ENCODE measurements at regions not wholly inside any gene's neighbourhood (a gene's known extent, or its start where the extent isn't known, plus 50 kb on each side); places are given as distances from the start of the nearest gene placed in this dataset.

- no peak for TF ChIP-seq CTCF (IDR thresholded peaks at IDR 0.05)
- TF ChIP-seq POLR2A (IDR thresholded peaks at IDR 0.05) = no peak
- intact Hi-C loops (cut with DNase I; ENCODE audit: low total_unique reads) = no loop called here
- 74 to 91% methylated on average over 1 of the region's 1 CpG for WGBS, 2 donors
- H3K4me3 ChIP-seq (ENCODE audit: low read depth, poor library complexity, severe bottlenecking) = no peak overlapping the region
- no peak for DNase-seq (ENCODE audit: low spot score in 2 of 2)
These were observed 302.9 kb upstream of the TBX3 start for GRCh38 chr12:114986849-114987248.

DNA sequence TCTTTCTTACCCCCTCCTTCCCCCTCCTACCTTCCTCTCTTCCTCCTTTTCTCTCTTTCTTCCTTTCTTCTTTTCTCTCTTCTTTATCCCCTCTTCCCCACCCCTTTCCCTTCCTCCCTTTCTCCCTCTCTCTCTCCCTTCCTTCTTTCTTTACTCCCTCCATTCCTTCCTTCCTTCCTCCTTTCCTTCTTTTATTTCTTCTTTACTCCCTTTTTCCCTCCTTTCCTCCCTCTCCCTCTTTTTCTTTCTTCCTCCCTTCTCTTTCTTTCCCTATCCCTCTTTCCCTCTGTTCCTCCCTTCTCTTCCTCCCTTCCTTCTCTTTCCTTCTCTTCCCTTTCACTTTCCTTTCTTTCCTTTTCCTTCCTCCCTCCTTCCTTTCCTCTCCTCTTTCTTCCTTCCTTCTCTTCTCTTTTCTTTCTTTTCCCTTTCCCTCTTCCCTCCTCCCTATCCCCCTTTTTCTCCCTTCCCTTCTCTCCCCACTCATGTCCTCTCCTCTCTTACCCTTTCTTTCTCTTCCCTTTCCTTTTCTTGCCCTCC lies 302.3 kb upstream of the TBX3 start:
- TF ChIP-seq POLR2A (IDR thresholded peaks at IDR 0.05) = no peak
- no peak for TF ChIP-seq CTCF (IDR thresholded peaks at IDR 0.05)
- no peak overlapping the region for H3K4me3 ChIP-seq (ENCODE audit: low read depth, poor library complexity, severe bottlenecking)
- intact Hi-C loops (cut with DNase I; ENCODE audit: low total_unique reads) = no loop called here
- no peak for DNase-seq (ENCODE audit: low spot score in 2 of 2)

GRCh38 chr12:114984634-114985061 lies 300.7 kb upstream of the TBX3 start:
- WGBS, 2 donors = 82 to 87% methylated on average over 2 of the region's 2 CpGs
- DNase-seq (ENCODE audit: low spot score in 2 of 2) = no peak

DNA sequence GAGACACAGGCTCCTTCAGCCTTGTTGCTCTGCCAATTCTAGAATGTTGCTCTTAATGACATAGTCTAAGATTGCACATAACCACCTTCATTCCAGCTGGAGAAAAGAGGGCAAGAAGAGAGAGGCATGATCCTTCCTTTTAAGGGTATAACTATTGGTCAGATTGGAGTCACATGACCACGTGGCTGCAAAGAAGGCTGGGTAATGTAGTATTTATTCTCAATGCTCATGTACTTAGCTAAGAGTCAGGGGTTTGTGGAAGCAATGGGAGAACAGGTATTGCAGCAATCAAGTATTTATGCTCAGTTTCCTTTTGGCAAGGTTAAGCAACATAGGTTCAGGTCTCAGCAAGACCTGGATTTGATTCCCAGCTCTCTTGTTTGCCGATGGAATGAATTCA lies 298.8 kb upstream of the TBX3 start:
- DNase-seq (ENCODE audit: low spot score in 2 of 2) = no peak
- intact Hi-C loops (cut with DNase I; ENCODE audit: low total_unique reads) = no loop called here
- 46 to 60% methylated on average over 2 of the region's 2 CpGs for WGBS, 2 donors
- no peak overlapping the region for H3K4me3 ChIP-seq (ENCODE audit: low read depth, poor library complexity, severe bottlenecking)
- TF ChIP-seq CTCF (IDR thresholded peaks at IDR 0.05) = no peak
- no peak for TF ChIP-seq POLR2A (IDR thresholded peaks at IDR 0.05)

More at GRCh38 chr12:114984634-114985061, 300.7 kb upstream of the TBX3 start:
- TF ChIP-seq POLR2A (IDR thresholded peaks at IDR 0.05) (no peak), CTCF (IDR thresholded peaks at IDR 0.05) (no peak)
- intact Hi-C loops (cut with DNase I; ENCODE audit: low total_unique reads) = no loop called here
- no peak overlapping the region for H3K4me3 ChIP-seq (ENCODE audit: low read depth, poor library complexity, severe bottlenecking)

- 63 to 72% methylated on average over 4 of the region's 4 CpGs for WGBS, 2 donors
- TF ChIP-seq CTCF (IDR thresholded peaks at IDR 0.05) (no peak), POLR2A (IDR thresholded peaks at IDR 0.05) (no peak)
- no peak for DNase-seq (ENCODE audit: low spot score in 2 of 2)
- H3K4me3 ChIP-seq (ENCODE audit: low read depth, poor library complexity, severe bottlenecking) = no peak overlapping the region
- intact Hi-C loops (cut with DNase I; ENCODE audit: low total_unique reads) = no loop called here
These were observed 297.1 kb upstream of the TBX3 start for GRCh38 chr12:114981036-114981435.

DNA sequence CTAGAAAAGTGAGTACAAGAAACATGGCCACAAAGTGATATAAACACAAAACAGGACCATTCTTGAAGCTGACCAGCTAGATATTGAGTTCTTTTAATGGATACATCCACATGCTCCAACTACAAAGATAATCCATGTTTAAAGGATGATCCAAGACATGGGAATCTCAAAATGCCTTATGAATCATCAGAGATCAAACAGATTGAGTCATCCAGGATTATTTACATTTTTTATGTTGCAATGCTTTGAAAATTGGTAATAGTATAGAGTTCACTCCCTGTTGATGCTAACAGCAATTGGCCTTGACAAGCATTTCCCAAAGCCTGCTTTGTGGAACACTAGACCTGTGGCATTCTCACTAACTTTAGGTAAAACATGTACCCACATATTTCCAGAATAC lies 293.0 kb upstream of the TBX3 start:
- no peak for DNase-seq (ENCODE audit: low spot score in 2 of 2)
- no peak for TF ChIP-seq POLR2A (IDR thresholded peaks at IDR 0.05)
- no peak for TF ChIP-seq CTCF (IDR thresholded peaks at IDR 0.05)
- no peak overlapping the region for H3K4me3 ChIP-seq (ENCODE audit: low read depth, poor library complexity, severe bottlenecking)
- intact Hi-C loops (cut with DNase I; ENCODE audit: low total_unique reads) = no loop called here

Data from lower leg skin (tissue), 4 donors.